ENCODE measurements at regions not wholly inside any gene's neighbourhood (a gene's known extent, or its start where the extent isn't known, plus 50 kb on each side); places are given as distances from the start of the nearest gene placed in this dataset.

- peak; percentile 8 to 82; a peak in 2 of 4 replicates for TF ChIP-seq EP300 (IDR thresholded peaks at IDR 0.05; ENCODE audit: borderline replicate concordance in 1 of 2, low read depth in 1 of 2, low read length in 1 of 2)
- TF ChIP-seq, protein P1, sequence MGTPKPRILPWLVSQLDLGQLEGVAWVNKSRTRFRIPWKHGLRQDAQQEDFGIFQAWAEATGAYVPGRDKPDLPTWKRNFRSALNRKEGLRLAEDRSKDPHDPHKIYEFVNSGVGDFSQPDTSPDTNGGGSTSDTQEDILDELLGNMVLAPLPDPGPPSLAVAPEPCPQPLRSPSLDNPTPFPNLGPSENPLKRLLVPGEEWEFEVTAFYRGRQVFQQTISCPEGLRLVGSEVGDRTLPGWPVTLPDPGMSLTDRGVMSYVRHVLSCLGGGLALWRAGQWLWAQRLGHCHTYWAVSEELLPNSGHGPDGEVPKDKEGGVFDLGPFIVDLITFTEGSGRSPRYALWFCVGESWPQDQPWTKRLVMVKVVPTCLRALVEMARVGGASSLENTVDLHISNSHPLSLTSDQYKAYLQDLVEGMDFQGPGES (IDR thresholded peaks at IDR 0.05; ENCODE audit: low read depth, low read length): no peak
- no peak for TF ChIP-seq FOSL2 (IDR thresholded peaks at IDR 0.05; ENCODE audit: borderline replicate concordance, low read depth)
- no peak for TF ChIP-seq TAF1 (IDR thresholded peaks at IDR 0.05; ENCODE audit: borderline replicate concordance, low read depth, low read length)
- no peak for TF ChIP-seq POLR2AphosphoS5 (IDR thresholded peaks at IDR 0.05; ENCODE audit: low read depth, low read length)
- peak; percentile 27; the same call in 1 of the 2 replicates for TF ChIP-seq TEAD4 (IDR thresholded peaks at IDR 0.05; ENCODE audit: borderline replicate concordance, insufficient read depth)
- no peak for TF ChIP-seq JUND (IDR thresholded peaks at IDR 0.05)
- TF ChIP-seq MAX (IDR thresholded peaks at IDR 0.05; ENCODE audit: low read depth): no peak
- TF ChIP-seq REST (IDR thresholded peaks at IDR 0.05; ENCODE audit: low read depth, low read length): no peak
- no peak for TF ChIP-seq YY1 (IDR thresholded peaks at IDR 0.05; ENCODE audit: low read depth)
- TF ChIP-seq ELF1 (IDR thresholded peaks at IDR 0.05): no peak
- TF ChIP-seq PBX3 (IDR thresholded peaks at IDR 0.05): no peak
- TF ChIP-seq SMC3 (IDR thresholded peaks at IDR 0.05; ENCODE audit: low read depth, low read length): no peak
- TF ChIP-seq FOXJ3 (CRISPR knock-in tag; IDR thresholded peaks at IDR 0.05): peak; percentile 46; the same call in 1 of the 2 replicates
- TF ChIP-seq RXRA (IDR thresholded peaks at IDR 0.05; ENCODE audit: borderline replicate concordance, low read depth): no peak
Measured at GRCh38 chr13:74555651-74556420, 421.6 kb upstream of the KLF12 start (continued).
